ENCODE measurements at regions not wholly inside any gene's neighbourhood (a gene's known extent, or its start where the extent isn't known, plus 50 kb on each side); places are given as distances from the start of the nearest gene placed in this dataset.

GRCh38 chr2:129468879-129469278 is 510.6 kb upstream of the RAB6C start:
- no peak overlapping the region for H3K27ac ChIP-seq (replicated peaks)
- H3K36me3 ChIP-seq, result no peaks in the 10 kb centered on the region
- no peak overlapping the region for H3K4me3 ChIP-seq
- H3K9me3 ChIP-seq (replicated peaks), result no peaks in the 10 kb centered on the region
- TF ChIP-seq, protein P1, sequence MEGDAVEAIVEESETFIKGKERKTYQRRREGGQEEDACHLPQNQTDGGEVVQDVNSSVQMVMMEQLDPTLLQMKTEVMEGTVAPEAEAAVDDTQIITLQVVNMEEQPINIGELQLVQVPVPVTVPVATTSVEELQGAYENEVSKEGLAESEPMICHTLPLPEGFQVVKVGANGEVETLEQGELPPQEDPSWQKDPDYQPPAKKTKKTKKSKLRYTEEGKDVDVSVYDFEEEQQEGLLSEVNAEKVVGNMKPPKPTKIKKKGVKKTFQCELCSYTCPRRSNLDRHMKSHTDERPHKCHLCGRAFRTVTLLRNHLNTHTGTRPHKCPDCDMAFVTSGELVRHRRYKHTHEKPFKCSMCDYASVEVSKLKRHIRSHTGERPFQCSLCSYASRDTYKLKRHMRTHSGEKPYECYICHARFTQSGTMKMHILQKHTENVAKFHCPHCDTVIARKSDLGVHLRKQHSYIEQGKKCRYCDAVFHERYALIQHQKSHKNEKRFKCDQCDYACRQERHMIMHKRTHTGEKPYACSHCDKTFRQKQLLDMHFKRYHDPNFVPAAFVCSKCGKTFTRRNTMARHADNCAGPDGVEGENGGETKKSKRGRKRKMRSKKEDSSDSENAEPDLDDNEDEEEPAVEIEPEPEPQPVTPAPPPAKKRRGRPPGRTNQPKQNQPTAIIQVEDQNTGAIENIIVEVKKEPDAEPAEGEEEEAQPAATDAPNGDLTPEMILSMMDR (IDR thresholded peaks at IDR 0.05; ENCODE audit: borderline replicate concordance), result no peak
- no peaks in the 10 kb centered on the region for H3K4me1 ChIP-seq
- H3K27me3 ChIP-seq (ENCODE audit: low read depth), result peaks cover 31% of the 10 kb centered on the region
- intact Hi-C loops (cut with micrococcal nuclease), result no loop called here
- DNase-seq, result no peak

- intact Hi-C loops (cut with micrococcal nuclease), result no loop called here
- H3K27me3 ChIP-seq (ENCODE audit: low read depth), result peaks cover 31% of the 10 kb centered on the region
- H3K27ac ChIP-seq (replicated peaks), result no peak overlapping the region
- TF ChIP-seq, protein P1 (IDR thresholded peaks at IDR 0.05; ENCODE audit: borderline replicate concordance), result no peak
- H3K4me1 ChIP-seq, result no peaks in the 10 kb centered on the region
- no peaks in the 10 kb centered on the region for H3K9me3 ChIP-seq (replicated peaks)
- no peaks in the 10 kb centered on the region for H3K36me3 ChIP-seq
- no peak overlapping the region for H3K4me3 ChIP-seq
- DNase-seq, result no peak
Measured at GRCh38 chr2:129469389-129469788, 510.1 kb upstream of the RAB6C start.

DNA sequence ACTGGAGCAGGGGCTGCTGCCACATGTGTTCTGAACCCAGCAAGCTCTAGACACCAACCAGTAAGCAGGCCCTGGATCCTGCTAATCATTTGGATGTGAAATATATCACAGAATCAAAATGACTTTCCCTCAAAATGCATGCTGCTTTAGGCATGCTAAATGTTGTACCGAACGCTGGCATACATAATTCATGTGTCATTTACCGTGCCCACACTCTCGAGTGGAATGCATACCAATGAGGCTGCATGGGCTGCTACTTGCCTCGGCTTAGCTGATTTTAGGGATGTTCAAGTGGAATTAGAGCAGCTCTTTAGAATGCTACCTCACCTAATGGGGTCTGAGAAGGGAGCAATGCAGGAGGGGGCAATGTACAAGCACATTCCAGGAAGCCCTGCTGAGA is 509.6 kb upstream of the RAB6C start:
- intact Hi-C loops (cut with micrococcal nuclease), result no loop called here
- Histone ChIP-seq H3K9me3 (replicated peaks) (no peaks in the 10 kb centered on the region), H3K36me3 (no peaks in the 10 kb centered on the region), H3K4me3 (no peak overlapping the region), H3K4me1 (no peaks in the 10 kb centered on the region), H3K27me3 (ENCODE audit: low read depth) (peaks cover 31% of the 10 kb centered on the region), H3K27ac (replicated peaks) (no peak overlapping the region)
- TF ChIP-seq, protein P1 (IDR thresholded peaks at IDR 0.05; ENCODE audit: borderline replicate concordance), result no peak
- no peak for DNase-seq

DNA sequence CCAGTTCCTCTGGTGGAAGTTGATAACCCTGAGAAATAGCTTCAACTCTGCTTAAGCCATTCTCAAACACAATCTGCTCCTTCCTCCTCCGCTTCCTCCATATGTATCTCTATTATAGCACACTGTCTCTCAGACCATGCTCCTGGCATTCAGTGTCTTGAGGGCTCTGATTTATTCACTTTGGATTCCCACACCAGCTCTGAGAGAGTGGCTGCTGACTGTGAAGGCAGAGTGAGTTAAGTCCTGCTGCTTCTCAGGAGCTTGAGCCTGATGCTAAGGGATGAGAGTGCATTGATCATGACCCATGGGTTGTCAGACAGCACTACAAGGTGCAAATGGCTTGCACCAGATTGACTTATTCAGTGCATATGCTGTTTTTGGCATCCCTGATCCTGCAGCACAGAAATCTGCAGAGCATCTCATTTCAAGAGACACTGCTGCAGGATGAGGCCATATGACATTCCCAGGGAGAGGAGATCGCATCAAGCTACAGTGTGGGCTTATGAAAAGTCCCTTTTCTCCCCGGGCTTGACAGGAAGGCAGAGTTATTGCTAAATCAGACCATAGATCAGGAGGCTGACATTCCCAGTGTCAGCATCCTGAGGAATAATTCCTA is 500.5 kb upstream of the RAB6C start:
- Histone ChIP-seq H3K9me3 (replicated peaks) (no peaks in the 10 kb centered on the region), H3K36me3 (no peaks in the 10 kb centered on the region), H3K27ac (replicated peaks) (no peak overlapping the region), H3K4me1 (no peaks in the 10 kb centered on the region), H3K27me3 (ENCODE audit: low read depth) (peaks cover 56% of the 10 kb centered on the region), H3K4me3 (no peak overlapping the region)
- no peak for DNase-seq
- intact Hi-C loops (cut with micrococcal nuclease), result no loop called here
- TF ChIP-seq, protein P1 (IDR thresholded peaks at IDR 0.05; ENCODE audit: borderline replicate concordance), result no peak

DNA sequence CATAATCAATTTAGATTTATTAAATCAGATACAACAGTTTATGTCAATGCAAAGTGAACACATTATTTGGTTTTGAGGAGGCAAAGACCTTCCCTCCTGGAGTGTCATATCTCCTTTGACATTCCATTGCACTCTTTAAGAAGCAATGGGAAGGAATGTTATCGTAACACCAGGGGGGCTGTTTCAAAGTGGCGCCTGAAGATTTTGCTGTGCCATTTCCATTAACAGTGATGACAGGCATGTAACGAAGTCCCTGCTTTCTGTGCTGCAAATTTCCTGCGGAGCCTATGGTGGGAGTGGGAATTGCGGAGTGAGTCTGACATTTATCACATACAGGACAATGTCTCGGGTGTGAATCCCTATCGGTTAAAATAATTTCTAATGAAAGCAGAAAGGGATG is 499.6 kb upstream of the RAB6C start:
- H3K4me1 ChIP-seq, result no peaks in the 10 kb centered on the region
- peaks cover 56% of the 10 kb centered on the region for H3K27me3 ChIP-seq (ENCODE audit: low read depth)
- no peak overlapping the region for H3K4me3 ChIP-seq
- TF ChIP-seq, protein P1 (IDR thresholded peaks at IDR 0.05; ENCODE audit: borderline replicate concordance), result no peak
- intact Hi-C loops (cut with micrococcal nuclease), result no loop called here
- H3K9me3 ChIP-seq (replicated peaks), result no peaks in the 10 kb centered on the region
- H3K36me3 ChIP-seq, result no peaks in the 10 kb centered on the region
- DNase-seq, result no peak
- no peak overlapping the region for H3K27ac ChIP-seq (replicated peaks)

Data from left ventricle myocardium inferior (tissue), 1 donor.